ENCODE measurements at regions not wholly inside any gene's neighbourhood (a gene's known extent, or its start where the extent isn't known, plus 50 kb on each side); places are given as distances from the start of the nearest gene placed in this dataset.
"Not testable (repeated sequence)": the region's sequence is repeated elsewhere in the genome, so short reads cannot be mapped to it uniquely, and the experiment has no call there.

GRCh38 chr6:115835314-115835713, 225.4 kb downstream of the FRK start:
- H3K27me3 Mint-ChIP-seq = no peaks in the 10 kb centered on the region
- POLR2A ChIA-PET = no interaction called here

DNA sequence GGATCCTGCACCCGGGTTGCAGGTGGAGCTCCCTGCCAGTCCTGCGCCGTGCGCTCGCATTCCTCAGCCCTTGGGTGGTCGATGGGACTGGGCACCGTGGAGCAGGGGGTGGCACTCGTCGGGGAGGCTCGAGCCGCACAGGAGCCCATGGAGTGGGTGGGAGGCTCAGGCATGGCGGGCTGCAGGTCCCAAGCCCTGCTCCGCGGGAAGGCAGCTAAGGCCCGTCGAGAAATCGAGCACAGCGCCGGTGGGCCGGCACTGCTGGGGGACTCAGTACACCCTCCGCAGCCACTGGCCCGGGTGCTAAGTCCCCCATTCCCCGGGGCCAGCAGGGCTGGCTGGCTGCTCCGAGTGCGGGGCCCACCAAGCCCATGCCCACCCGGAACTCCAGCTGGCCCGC, 226.1 kb downstream of the FRK start:
- H3K9me3 Mint-ChIP-seq; DNase-seq; H3K27ac Mint-ChIP-seq; H3K36me3 Mint-ChIP-seq; POLR2A ChIA-PET; ATAC-seq (ENCODE audit: low read depth); H3K27me3 Mint-ChIP-seq; H3K4me1 Mint-ChIP-seq; H3K4me3 Mint-ChIP-seq: not testable (repeated sequence)

More at GRCh38 chr6:115835314-115835713, 225.4 kb downstream of the FRK start:
- DNase-seq = no peak
- H3K9me3 Mint-ChIP-seq = peaks cover 2% of the 10 kb centered on the region
- no peaks in the 10 kb centered on the region for H3K36me3 Mint-ChIP-seq
- no peak for ATAC-seq (ENCODE audit: low read depth)
- no peaks in the 10 kb centered on the region for H3K4me1 Mint-ChIP-seq
- no peak overlapping the region for H3K27ac Mint-ChIP-seq
- no peak overlapping the region for H3K4me3 Mint-ChIP-seq

GRCh38 chr6:115832786-115833185, 227.9 kb downstream of the FRK start:
- H3K27me3 Mint-ChIP-seq = no peaks in the 10 kb centered on the region
- POLR2A ChIA-PET = no interaction called here
- ATAC-seq (ENCODE audit: low read depth) (no peak), DNase-seq (no peak)
- H3K4me1 Mint-ChIP-seq = no peaks in the 10 kb centered on the region
- no peak overlapping the region for H3K4me3 Mint-ChIP-seq
- H3K27ac Mint-ChIP-seq = no peak overlapping the region
- peaks cover 2% of the 10 kb centered on the region for H3K9me3 Mint-ChIP-seq
- no peaks in the 10 kb centered on the region for H3K36me3 Mint-ChIP-seq

DNA sequence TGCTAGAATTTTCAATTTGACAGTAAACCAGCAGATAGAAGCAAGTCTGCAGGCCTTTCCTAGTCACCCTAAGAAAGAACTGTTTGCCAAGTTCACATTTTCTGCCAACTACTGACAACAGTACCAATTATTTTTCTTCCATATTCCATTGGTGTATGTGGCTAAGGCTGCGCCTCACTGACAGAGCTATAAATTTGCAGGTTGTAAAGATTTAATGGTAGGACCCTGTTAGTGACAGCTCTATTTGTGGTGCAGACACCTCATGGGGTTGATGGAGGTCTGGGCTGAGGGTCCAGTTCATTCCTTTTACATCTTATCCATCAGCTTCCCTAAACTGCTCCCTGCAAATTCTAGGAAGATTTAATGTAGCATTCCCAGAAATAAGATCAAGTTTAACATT, 228.5 kb downstream of the FRK start:
- ATAC-seq (ENCODE audit: low read depth) (no peak), DNase-seq (no peak)
- no peaks in the 10 kb centered on the region for H3K27me3 Mint-ChIP-seq
- H3K4me1 Mint-ChIP-seq = no peaks in the 10 kb centered on the region
- H3K4me3 Mint-ChIP-seq = no peak overlapping the region
- POLR2A ChIA-PET = no interaction called here
- no peak overlapping the region for H3K27ac Mint-ChIP-seq
- H3K36me3 Mint-ChIP-seq = no peaks in the 10 kb centered on the region
- H3K9me3 Mint-ChIP-seq = peaks cover 2% of the 10 kb centered on the region

DNA sequence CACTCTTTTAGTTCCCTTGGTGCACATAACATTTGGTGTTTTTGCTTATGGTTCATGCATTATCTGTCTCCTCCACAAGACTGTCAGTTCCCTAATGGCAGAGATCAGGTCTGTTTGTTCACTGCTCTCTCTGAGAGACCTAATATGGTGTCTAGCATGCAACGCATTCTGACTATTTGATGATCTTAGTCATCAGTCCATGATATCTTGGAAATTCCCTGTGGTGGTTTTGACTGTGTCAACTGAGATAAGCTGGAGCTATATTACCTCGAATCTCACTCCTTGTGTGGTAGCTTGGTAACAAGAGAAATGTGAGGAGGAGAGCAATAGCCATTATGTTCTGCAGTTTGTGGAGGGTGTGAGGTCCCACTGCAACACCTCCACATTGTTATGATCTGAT, 229.8 kb downstream of the FRK start:
- Mint-ChIP-seq H3K4me1 (no peaks in the 10 kb centered on the region), H3K27me3 (no peaks in the 10 kb centered on the region), H3K9me3 (peaks cover 1% of the 10 kb centered on the region), H3K36me3 (no peaks in the 10 kb centered on the region), H3K4me3 (no peak overlapping the region), H3K27ac (no peak overlapping the region)
- DNase-seq (no peak), ATAC-seq (ENCODE audit: low read depth) (no peak)
- POLR2A ChIA-PET = no interaction called here

DNA sequence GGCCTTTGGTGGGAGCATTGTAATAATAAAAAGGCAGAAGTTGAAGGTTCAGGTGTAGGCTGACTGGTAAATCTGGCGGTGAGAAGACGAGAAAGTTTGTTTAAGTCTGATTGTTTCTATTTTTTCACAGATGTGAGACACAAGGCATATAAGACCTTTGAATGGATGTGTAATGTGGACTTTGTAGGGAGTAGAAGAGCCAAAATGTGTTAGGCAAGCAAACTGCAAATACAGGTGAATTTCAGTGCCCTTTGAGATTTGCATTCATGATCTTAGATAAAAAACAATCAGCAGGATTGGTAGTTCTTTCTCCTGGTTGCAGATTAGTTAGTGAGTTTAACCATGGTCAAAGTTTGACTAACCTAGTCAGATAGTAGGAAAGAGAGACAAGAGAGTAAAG, 238.9 kb downstream of the FRK start:
- no peak for DNase-seq
- Mint-ChIP-seq H3K4me1 (no peaks in the 10 kb centered on the region), H3K36me3 (no peaks in the 10 kb centered on the region), H3K4me3 (no peak overlapping the region), H3K9me3 (no peaks in the 10 kb centered on the region), H3K27ac (no peak overlapping the region), H3K27me3 (no peaks in the 10 kb centered on the region)
- ATAC-seq (ENCODE audit: low read depth) = no peak
- POLR2A ChIA-PET = no interaction called here

DNA sequence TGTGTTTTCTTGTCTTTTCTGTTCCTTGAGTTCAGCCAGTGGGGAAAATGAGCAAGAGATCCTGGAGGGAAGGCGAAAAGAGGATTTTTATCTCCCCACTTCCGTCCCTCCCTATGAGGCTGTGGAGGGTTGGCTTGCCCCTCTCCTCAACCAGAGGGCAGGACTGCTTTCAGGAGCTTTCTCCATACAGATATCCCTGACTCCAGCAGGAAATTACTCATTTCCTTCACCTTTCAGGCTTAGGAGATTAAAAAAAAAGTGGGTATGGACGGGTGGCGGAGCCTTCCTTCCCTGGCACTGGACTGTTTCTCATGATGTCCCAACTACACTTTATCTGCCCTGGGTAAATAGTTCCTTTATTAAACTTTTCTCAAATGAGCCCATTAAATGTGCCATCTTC, 241.2 kb downstream of the FRK start:
- Mint-ChIP-seq H3K4me1 (no peaks in the 10 kb centered on the region), H3K27me3 (no peaks in the 10 kb centered on the region), H3K9me3 (no peaks in the 10 kb centered on the region), H3K27ac (no peak overlapping the region), H3K4me3 (no peak overlapping the region), H3K36me3 (no peaks in the 10 kb centered on the region)
- no peak for DNase-seq
- POLR2A ChIA-PET = no interaction called here
- ATAC-seq (ENCODE audit: low read depth) = no peak

- no peak overlapping the region for H3K4me3 Mint-ChIP-seq
- POLR2A ChIA-PET = no interaction called here
- H3K4me1 Mint-ChIP-seq = no peaks in the 10 kb centered on the region
- H3K27ac Mint-ChIP-seq = no peak overlapping the region
- no peaks in the 10 kb centered on the region for H3K9me3 Mint-ChIP-seq
- no peaks in the 10 kb centered on the region for H3K36me3 Mint-ChIP-seq
- H3K27me3 Mint-ChIP-seq = no peaks in the 10 kb centered on the region
- ATAC-seq (ENCODE audit: low read depth) (no peak), DNase-seq (no peak)
Observed at GRCh38 chr6:115817161-115817560, 243.5 kb downstream of the FRK start.

DNA sequence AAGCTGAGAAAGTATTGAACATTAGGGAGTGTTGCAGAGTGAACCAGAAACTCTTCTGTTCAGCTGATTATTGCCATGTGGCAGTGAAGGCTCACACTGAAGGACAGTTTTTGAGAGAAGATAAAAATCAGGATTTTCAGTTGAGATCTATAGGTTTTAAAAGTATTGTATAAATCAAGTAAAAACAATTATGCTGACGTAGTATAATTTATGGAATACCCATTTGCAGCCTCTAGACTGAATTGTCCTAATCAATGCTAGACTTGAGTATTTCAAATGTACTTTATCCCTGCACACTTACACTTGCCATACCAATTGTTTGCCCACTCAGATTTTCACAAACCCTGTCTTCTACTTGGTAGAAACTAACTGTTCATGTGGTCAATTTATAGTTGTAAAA, 245.8 kb downstream of the FRK start:
- no peaks in the 10 kb centered on the region for H3K36me3 Mint-ChIP-seq
- no peaks in the 10 kb centered on the region for H3K4me1 Mint-ChIP-seq
- H3K27me3 Mint-ChIP-seq = no peaks in the 10 kb centered on the region
- no peaks in the 10 kb centered on the region for H3K9me3 Mint-ChIP-seq
- ATAC-seq (ENCODE audit: low read depth) (no peak), DNase-seq (no peak)
- no peak overlapping the region for H3K4me3 Mint-ChIP-seq
- POLR2A ChIA-PET = no interaction called here
- H3K27ac Mint-ChIP-seq = no peak overlapping the region

DNA sequence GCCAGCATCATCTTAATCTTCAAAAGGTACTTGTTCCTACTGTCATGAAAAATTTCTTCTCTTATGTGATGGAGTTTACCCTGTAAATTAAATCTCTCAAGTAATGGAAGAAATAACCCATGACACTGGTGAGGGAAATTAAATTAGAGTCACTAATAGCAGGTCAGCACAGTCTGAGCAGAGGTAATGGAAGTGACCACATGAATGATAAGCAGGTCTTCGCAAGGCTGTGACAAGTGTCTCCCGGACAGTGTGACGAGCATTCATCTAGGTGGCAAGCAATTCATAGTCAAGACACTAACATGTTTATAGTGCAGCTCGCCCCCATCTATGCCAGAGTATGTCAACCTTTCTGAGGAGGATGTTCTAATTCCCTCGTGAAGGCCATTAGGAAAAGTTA, 249.2 kb downstream of the FRK start:
- Mint-ChIP-seq H3K4me1 (no peaks in the 10 kb centered on the region), H3K9me3 (no peaks in the 10 kb centered on the region), H3K27ac (no peak overlapping the region), H3K36me3 (no peaks in the 10 kb centered on the region), H3K4me3 (no peak overlapping the region), H3K27me3 (no peaks in the 10 kb centered on the region)
- no peak for DNase-seq
- no peak for ATAC-seq (ENCODE audit: low read depth)
- POLR2A ChIA-PET = no interaction called here

DNA sequence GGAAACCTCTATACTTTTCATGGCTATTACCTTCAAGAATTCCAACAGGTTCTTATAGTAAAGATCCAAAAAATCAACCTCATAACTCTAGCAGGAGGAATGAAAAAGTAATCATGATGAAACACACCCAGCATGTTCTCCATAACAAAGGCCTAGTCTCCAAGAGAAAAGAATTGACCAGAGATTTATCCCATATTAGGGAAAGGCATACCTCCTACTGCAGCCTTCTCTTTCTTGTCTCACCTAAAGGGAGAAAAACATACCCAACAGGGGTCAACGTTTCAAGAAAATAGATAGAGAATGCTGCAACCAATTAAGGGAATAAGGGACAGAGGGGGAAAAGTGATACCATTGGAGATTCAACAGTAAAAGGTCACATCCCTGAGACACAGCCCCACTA, 262.5 kb downstream of the FRK start:
- POLR2A ChIA-PET = no interaction called here
- H3K9me3 Mint-ChIP-seq = no peaks in the 10 kb centered on the region
- DNase-seq = no peak
- no peak overlapping the region for H3K4me3 Mint-ChIP-seq
- H3K27ac Mint-ChIP-seq = no peak overlapping the region
- no peak for ATAC-seq (ENCODE audit: low read depth)
- H3K27me3 Mint-ChIP-seq = no peaks in the 10 kb centered on the region
- H3K36me3 Mint-ChIP-seq = no peaks in the 10 kb centered on the region
- no peaks in the 10 kb centered on the region for H3K4me1 Mint-ChIP-seq

- no peak for ATAC-seq (ENCODE audit: low read depth)
- no peaks in the 10 kb centered on the region for H3K9me3 Mint-ChIP-seq
- no peak overlapping the region for H3K27ac Mint-ChIP-seq
- H3K27me3 Mint-ChIP-seq = no peaks in the 10 kb centered on the region
- no peak overlapping the region for H3K4me3 Mint-ChIP-seq
- no peaks in the 10 kb centered on the region for H3K4me1 Mint-ChIP-seq
- H3K36me3 Mint-ChIP-seq = no peaks in the 10 kb centered on the region
- DNase-seq = no peak
- POLR2A ChIA-PET = no interaction called here
Observed at GRCh38 chr6:115796829-115797228, 263.9 kb downstream of the FRK start.

DNA sequence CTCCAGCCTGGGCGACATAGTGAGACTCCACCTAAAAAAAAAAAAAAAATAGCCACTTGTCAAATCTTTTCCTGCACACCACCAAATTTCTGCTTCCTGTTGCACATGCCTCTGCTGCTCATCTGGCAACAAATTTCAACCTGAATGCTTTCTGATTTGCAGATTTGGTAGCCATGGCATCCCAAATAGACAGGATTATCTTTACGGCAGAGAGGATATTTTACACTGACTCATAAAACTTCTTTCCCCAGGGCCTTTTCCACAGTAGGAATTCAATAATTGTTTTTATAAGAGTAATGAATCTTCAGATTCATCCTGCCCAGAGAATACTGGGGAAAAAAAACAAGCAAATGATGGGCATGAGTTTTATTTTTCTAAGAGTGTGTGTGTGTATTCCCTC, 264.6 kb downstream of the FRK start:
- H3K27ac Mint-ChIP-seq = no peak overlapping the region
- no peaks in the 10 kb centered on the region for H3K4me1 Mint-ChIP-seq
- H3K36me3 Mint-ChIP-seq = no peaks in the 10 kb centered on the region
- POLR2A ChIA-PET = no interaction called here
- H3K4me3 Mint-ChIP-seq = no peak overlapping the region
- ATAC-seq (ENCODE audit: low read depth) (no peak), DNase-seq (no peak)
- no peaks in the 10 kb centered on the region for H3K9me3 Mint-ChIP-seq
- H3K27me3 Mint-ChIP-seq = no peaks in the 10 kb centered on the region

GRCh38 chr6:115783402-115784061, 277.2 kb downstream of the FRK start:
- no peaks in the 10 kb centered on the region for H3K36me3 Mint-ChIP-seq

DNA sequence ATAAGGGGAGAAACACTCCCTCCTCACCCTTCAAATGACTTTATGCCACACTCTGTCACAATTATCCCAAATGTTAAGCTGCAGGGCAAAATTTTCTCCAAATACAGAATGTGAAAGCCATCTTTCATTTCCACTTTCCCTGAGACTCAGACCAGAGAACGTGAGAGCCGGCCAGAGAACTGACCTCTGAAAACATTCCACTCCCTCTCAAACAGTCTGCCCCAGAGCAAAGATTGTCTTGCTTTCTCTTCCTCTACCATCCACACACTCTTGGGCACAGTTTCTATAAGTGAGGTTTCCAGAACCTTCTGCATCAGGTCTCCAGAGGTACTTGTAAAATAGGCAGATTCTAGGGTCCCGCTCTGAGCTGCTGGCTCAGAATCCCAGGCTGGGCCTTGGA, 278.1 kb downstream of the FRK start:
- POLR2A ChIA-PET = no interaction called here

More at GRCh38 chr6:115783402-115784061, 277.2 kb downstream of the FRK start:
- H3K4me3 Mint-ChIP-seq = no peak overlapping the region
- POLR2A ChIA-PET = no interaction called here
- H3K9me3 Mint-ChIP-seq = no peaks in the 10 kb centered on the region
- no peaks in the 10 kb centered on the region for H3K27me3 Mint-ChIP-seq
- DNase-seq = no peak
- ATAC-seq (ENCODE audit: low read depth) = no peak
- H3K4me1 Mint-ChIP-seq = no peaks in the 10 kb centered on the region
- H3K27ac Mint-ChIP-seq = no peak overlapping the region

More for the DNA sequence above, 278.1 kb downstream of the FRK start:
- Mint-ChIP-seq H3K36me3 (no peaks in the 10 kb centered on the region), H3K27ac (no peak overlapping the region), H3K4me1 (no peaks in the 10 kb centered on the region), H3K27me3 (no peaks in the 10 kb centered on the region), H3K9me3 (no peaks in the 10 kb centered on the region), H3K4me3 (no peak overlapping the region)
- ATAC-seq (ENCODE audit: low read depth) (no peak), DNase-seq (no peak)
